ENCODE measurements at regions not wholly inside any gene's neighbourhood (a gene's known extent, or its start where the extent isn't known, plus 50 kb on each side); places are given as distances from the start of the nearest gene placed in this dataset.

GRCh38 chr4:3668825-3669552, 97.2 kb upstream of the ADRA2C start:
- TF ChIP-seq, protein P1, sequence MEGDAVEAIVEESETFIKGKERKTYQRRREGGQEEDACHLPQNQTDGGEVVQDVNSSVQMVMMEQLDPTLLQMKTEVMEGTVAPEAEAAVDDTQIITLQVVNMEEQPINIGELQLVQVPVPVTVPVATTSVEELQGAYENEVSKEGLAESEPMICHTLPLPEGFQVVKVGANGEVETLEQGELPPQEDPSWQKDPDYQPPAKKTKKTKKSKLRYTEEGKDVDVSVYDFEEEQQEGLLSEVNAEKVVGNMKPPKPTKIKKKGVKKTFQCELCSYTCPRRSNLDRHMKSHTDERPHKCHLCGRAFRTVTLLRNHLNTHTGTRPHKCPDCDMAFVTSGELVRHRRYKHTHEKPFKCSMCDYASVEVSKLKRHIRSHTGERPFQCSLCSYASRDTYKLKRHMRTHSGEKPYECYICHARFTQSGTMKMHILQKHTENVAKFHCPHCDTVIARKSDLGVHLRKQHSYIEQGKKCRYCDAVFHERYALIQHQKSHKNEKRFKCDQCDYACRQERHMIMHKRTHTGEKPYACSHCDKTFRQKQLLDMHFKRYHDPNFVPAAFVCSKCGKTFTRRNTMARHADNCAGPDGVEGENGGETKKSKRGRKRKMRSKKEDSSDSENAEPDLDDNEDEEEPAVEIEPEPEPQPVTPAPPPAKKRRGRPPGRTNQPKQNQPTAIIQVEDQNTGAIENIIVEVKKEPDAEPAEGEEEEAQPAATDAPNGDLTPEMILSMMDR (conservative IDR thresholded peaks at IDR 0.05), result no peak
- no peak for TF ChIP-seq ZFX (IDR thresholded peaks at IDR 0.05)

All from C4-2B (cell line).